22Rv1 (cell line): ENCODE measurements at regions not wholly inside any gene's neighbourhood (a gene's known extent, or its start where the extent isn't known, plus 50 kb on each side); places are given as distances from the start of the nearest gene placed in this dataset.

Experiments used
- CTCF ChIP-seq: fragments of 450-650 bp; IDR thresholded peaks from 2 replicates; pipeline ENCODE4 v1.5.1; 2017; ENCODE audit warnings: mild to moderate bottlenecking
- ZFX ChIP-seq: fragments of 450-650 bp; IDR thresholded peaks from 2 replicates; pipeline ENCODE4 v1.6.1; 2017; ENCODE audit warnings: antibody characterized with exemption, borderline replicate concordance

DNA sequence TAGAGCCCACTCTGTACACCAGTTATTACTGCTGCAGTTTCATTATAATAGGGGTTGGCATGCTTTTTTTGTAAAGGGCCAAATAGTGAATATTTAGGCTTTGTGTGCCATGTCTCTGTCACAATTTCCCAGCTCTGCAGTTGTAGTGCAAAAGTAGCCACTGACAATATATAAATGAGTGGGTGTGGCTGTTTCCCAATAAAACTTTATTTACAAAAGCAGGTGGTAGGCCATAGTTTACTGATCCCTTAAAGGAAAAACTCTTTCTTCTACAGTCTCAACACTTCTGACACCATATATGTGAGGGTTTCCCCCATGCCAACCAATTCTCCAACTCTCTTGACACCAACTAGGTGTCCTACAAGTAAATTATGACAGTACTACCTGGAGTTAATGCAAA is 110.2 kb upstream of the NAP1L1 start:
- TF ChIP-seq CTCF, result no peak
- TF ChIP-seq ZFX, result no peak
